Thyroid gland (tissue), 4 donors: ENCODE measurements at regions not wholly inside any gene's neighbourhood (a gene's known extent, or its start where the extent isn't known, plus 50 kb on each side); places are given as distances from the start of the nearest gene placed in this dataset.

Experiments
- POLR2A ChIP-seq, 2 donors: fragments of 450-650 bp; IDR thresholded peaks; one replicate each; pipeline ENCODE4 v1.6.1; 2017; ENCODE audit warnings: antibody characterized with exemption in 2 of 2, mild to moderate bottlenecking in 2 of 2, moderate library complexity in 1 of 2
- TF ChIP-seq, protein P1 (sequence below), 6 experiments: fragments of 200-600 bp in 3 of 6; fragments of 450-650 bp in 3 of 6; sonication (generic) in 3 of 6; IDR thresholded peaks; one replicate each; pipeline ENCODE4 v1.5.1; 2016 to 2019; ENCODE audit warnings: antibody characterized with exemption in 6 of 6, mild to moderate bottlenecking in 2 of 6, inconsistent platforms in 1 of 6, moderate library complexity in 1 of 6

DNA sequence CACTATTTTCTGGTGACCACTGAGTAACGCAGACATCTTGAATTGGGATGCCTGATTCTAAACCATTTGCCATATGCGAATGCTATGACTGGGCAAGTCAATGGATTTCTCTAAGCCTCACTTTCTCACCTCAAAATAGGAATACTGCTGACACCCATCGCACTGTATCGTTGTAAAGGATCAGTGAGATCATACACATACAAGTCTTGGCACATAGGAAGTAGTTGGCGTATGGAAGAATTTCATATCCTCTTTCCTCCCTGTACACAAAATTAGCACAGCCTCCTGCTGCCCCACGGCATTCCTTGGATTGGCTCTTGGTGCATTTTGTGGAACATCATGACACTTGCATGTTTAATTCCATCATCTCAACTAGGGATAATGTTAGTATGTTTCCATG is 366.9 kb downstream of the CMPK2 start:
- TF ChIP-seq, protein P1, sequence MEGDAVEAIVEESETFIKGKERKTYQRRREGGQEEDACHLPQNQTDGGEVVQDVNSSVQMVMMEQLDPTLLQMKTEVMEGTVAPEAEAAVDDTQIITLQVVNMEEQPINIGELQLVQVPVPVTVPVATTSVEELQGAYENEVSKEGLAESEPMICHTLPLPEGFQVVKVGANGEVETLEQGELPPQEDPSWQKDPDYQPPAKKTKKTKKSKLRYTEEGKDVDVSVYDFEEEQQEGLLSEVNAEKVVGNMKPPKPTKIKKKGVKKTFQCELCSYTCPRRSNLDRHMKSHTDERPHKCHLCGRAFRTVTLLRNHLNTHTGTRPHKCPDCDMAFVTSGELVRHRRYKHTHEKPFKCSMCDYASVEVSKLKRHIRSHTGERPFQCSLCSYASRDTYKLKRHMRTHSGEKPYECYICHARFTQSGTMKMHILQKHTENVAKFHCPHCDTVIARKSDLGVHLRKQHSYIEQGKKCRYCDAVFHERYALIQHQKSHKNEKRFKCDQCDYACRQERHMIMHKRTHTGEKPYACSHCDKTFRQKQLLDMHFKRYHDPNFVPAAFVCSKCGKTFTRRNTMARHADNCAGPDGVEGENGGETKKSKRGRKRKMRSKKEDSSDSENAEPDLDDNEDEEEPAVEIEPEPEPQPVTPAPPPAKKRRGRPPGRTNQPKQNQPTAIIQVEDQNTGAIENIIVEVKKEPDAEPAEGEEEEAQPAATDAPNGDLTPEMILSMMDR (IDR thresholded peaks at IDR 0.05), result no peak
- TF ChIP-seq POLR2A (IDR thresholded peaks at IDR 0.05), result no peak
